GM21390 (cell line): ENCODE measurements at regions not wholly inside any gene's neighbourhood (a gene's known extent, or its start where the extent isn't known, plus 50 kb on each side); places are given as distances from the start of the nearest gene placed in this dataset.
"Not testable (repeated sequence)": the region's sequence is repeated elsewhere in the genome, so short reads cannot be mapped to it uniquely, and the experiment has no call there.

Experiments used
- ATAC-seq: cut with Tn5 transposase; IDR thresholded peaks from one replicate; pipeline ENCODE4 v1.9.1; 2021; ENCODE audit not compliant: unreplicated experiment

DNA sequence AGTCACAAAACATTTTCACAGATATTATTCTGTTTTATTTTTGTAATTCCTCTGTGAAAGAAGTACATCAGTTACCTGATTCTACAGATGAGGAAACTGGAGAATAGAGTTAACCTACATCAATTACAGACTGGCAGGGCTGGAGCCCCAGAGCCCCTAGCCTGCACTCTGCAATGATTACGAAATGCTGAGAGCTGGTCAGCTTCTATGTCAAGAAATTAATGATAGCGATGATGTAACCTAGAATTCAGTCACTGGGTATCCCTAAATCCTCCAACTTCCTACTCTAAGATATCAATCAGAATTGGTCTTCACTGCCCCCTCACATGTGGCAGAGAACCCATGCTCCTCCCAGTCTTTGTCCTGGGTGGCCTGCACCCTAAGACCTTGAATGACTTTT, 273.5 kb upstream of the PLET1 start:
- ATAC-seq, result no peak

DNA sequence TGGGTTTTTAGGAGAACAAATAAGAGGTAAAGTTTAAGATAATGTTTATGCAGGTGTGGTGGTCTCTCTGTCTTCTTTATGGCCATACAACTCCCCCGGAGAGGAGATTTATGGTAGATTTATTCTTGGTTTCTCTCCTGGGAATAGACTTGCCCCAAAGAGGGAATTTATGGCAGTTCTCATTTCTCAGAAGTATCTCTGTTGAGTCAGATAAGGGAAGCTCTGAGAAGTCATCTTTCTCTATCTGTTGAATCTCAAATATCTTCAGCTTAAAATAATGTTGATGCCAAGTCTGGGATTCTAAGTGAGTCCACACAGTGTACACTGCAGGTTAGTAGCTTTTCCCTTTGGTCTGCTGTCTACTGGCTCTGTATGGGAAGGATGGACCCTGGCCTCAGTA, 276.4 kb upstream of the PLET1 start:
- ATAC-seq, result no peak

DNA sequence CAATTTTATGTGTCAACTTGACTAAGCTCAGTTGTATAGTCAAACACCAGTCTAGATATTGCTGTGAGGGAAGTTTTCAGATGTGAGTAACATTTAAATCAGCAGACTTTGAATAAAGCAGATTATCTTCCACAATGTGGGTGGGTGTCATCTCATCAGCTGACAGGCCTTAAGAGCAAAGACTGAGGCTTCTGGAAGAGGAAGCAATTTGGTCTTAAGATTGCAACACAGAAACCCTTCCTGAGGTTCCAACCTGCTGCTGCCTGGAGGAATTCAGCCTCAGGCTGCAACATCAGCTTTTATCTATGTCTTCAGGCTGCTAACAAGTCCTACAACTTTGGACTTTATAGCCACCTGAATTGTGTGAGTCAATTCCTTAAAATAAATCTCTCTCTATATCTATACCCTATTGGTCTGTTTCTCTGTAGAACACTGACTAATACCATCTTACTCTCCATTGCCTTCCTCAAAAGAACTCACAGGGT, 277.2 kb upstream of the PLET1 start:
- ATAC-seq, result no peak

DNA sequence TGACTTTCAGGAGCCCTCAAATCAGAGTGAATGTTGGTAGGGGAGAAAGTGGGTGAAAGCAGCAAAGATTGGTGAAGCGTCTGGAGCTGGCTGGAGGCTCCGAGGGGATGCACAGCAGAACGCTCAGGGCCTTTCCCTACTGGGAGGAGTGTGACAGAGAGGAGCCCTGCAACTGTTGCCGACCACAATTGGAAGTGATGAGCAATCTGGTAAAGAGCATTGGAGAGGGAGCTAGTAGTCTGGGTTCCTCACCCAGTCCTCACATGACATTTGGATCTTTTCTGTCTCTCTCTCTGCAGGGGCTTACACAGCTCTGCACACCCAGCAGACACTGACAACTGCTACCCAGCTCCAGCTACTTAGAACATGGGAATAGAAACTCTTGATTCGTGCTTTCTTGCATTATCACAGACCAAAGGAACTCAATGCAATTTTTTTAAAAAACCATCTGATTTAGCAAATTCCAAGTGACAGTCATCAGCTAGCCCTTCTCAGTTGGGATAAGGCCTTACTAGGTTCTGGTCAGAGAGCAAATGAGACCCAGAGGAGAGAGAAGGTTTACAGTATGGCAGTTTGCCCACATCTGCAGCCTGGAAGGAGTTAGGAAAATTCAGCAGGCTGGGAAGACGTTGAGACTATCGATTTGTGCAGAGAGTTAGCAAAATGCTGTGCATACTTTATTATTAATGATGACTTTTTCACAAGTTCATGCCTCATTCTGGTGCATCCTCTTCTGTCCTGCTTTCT, 278.0 kb upstream of the PLET1 start:
- no peak for ATAC-seq

DNA sequence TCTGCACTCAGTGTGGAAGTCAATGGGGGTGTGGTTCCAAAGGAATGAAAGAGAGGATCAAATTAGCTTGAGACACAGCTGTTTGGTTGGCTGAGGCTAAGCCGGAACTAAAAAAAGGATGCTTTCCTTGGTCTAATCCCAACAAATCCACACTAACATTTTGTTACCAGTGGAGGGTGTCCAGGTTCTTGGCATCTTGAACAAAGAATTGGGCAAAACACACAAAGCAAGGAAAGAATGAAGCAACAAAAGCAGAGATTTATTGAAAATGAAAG, 278.6 kb upstream of the PLET1 start:
- not testable (repeated sequence) for ATAC-seq

DNA sequence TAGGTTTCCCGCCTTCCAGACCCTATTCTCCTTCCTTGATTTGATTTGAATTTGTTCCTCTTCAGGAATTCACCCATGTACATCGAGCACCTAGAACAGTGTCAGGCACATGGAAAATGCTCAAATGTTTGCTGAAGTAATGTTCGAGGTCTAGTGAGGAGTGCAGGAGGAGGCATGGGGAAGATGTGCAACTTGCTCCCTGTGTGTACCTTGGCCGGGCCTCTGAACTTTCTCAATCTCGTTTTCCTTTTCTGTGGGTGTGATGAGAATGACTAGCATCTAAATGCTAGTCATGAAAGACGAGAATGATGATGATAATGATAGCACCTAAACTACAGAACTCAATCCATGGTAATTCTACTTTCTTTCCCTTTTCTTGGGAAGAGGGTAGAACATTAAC, 279.1 kb upstream of the PLET1 start:
- ATAC-seq, result no peak

DNA sequence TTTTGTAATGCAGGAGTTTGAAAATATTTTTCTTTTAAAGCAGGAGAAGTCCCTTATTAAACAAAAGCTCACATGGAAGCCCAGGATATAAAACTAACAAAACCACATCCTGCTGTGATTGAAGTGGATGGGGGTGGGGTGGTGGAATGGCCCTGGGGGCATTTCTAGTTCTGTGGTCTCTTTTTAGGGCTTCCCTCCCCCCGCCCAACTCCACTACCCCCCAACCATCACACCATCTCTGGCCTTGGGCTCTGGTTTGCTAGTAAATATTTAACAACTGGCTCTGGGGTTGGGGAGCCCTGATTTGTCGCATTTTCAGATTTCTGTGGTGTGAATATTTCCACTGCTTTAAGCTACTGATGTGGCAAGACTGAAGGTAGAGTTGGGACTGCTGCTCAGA, 279.6 kb upstream of the PLET1 start:
- no peak for ATAC-seq

DNA sequence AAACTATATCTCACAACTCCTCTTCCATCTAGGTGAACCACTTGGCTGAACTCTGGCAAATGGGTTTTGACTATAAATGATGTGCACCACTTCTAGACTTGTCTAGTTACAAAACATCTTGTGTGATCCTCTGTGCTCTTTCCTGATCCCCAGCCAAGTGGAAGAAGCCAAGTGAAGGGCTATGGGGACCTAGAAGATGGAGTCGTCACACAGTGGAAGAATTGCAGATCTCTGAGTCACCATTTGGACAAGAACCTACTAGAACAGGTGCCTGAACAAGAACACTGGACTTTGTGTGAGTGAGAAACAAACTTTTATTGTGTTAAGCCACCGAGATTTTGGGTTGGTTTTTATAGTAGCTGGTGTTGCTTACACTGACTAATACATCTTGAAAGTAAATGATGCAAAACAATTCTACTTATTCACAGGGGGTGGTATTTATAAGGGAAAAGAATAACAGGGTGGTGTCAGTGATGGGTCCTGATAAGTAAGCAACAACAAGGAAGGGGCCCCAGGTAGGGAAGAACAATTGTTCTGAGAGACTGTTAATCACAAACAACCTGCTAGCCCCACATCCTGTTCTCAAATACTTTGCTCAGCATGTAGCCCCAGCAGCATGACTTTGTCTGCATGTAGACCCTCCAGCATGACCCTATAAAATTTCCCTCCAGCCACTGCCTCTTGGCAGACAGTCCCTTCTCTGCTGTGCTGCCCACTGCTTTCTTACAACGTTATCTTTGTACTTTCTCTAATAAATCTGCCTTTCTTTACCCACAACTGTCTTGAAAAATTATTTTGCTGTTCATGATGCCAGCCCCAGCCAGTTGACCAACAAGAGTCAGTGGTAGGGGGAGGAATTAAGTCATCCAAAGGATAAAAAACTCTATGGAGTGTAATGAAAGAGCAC, 280.7 kb upstream of the PLET1 start:
- no peak for ATAC-seq

DNA sequence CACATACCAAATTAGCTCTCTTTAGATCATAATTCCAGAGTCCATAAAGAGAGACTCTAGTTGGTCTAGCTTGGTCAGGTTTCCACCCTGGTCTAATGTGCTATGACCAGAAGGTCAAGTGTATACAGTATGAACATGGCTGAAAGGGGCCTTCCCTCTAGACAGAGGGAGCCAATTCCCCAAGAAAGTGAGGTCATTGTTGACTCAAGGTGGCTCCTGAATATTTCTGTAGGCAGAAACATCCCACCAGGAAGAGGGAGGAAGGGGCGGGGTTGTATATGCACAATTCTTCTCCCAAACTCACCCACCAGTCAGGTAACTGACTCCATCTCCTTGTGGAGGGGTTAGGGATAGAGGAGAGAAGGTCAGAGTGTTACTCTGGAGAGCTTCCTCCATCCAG, 281.8 kb upstream of the PLET1 start:
- no peak for ATAC-seq

DNA sequence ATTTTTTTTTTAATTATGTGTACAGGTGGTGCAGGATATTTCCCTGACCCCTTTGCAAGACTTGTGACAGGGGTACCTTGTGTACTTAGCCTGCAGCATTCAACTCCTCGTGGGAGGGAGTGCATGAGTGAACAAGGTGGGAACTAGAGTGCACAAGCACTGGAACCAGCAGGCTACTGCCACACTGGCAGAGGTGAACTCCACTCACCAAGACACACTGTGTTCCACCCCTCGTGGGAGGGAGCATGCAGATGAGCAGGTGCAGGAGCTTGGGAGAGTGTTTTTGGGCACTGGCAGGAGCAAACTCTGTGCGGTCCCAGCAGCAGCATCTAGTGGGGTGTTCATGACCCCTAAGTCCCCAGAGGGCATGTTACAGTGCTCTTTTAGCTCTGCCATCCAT, 282.7 kb upstream of the PLET1 start:
- no peak for ATAC-seq

DNA sequence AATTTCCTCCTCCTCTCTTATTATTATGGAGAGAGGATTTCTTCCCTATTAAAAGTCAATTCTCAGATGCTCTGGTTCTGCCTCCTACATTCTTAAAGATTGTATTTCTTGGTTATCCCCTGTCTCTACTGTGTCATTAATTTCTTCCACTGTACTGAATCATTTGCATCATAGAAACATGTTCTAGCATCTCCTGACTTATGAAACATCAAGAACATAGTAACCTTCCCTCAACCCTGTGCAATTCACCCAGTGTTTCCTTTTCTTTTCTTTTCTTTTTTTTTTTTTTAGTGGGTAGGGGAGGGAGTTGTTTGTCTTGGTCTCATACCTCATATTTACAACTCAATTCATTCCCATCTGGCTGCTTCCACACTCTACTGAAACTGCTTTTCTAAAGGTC, 288.0 kb upstream of the PLET1 start:
- no peak for ATAC-seq

DNA sequence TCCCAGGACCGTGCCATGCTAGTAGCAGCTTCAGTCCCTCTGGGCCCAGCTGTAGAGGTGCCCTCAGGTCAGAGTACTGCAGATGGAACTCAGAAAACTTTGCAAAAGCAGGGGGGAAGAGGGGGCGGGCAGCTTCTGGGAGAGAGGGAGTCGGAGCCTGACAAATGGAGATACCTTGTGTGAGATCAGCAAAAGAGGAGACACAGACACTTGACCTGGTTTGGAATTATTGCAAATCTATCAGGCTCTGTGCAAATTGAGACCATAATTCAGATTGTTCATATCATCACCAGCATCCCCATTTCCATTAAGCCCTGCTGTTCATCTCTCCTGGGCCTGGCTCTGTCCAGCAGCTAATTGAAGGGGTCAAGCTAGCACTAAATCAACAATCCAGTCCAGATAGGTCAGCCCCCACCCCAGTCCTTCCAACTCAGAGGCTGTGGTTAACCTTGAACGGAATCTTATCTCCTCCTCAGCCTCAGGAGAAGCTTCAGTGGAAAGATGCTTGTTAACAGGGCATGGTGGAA, 292.6 kb upstream of the PLET1 start:
- ATAC-seq, result no peak

DNA sequence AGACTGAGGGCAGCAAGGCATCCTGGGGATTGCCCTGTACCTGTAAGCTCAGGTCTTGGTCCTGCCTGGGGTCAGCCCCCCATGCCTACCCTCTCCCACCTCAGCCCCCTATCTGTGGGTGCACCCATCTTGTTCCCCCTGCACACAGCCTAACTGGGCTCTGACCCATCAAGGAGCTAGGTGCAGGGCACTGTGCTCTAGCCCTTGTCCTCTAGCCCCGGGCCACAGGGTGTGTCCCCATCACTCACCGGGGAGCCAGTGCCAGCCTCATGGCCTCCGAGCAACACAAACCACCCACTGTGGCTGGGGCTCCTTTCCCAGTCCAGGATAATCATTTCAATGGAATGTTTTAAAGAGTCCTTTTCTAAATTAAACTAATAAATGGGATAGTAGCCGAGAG, 293.9 kb upstream of the PLET1 start:
- ATAC-seq, result no peak

DNA sequence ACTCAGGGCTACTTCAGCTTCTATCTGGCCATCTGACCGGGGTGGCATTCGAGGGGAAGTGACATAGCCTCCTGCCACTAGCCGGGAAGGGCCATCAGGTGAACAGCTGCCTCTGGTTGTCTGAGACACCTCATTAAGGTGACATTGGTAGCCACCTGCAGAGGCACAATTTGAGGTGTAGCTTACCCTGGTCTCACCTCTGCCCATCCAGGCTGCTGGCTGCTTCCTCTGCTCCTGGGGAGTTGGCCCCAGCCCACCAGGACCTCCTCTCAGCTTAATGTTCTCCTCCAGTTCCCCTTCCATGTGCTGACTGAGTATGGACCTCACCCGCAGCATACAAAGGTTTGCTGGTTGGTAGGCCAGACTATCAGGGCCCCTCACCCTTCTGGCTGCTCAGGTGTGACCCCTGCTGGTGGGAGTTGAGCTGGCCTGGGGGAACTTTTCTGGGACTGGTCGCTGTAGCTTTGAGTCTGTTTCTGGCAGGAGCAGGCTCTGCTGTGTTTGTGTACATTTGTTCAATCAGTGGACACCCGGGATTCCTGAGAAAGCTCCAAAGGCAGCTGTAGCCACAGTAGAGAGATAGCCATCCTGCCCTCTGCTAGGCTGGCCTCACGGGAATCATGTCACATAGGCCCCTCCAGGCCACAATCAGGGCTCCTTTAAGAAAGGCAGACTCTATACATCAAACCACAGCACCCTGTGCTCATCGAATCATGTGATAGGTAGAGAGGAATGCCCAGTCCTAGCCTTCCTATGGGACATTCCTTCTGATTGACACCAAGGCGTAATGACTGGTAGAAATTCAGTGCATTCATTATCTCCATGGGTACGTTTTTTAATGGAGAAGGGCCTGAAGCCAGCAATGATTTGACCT, 295.1 kb upstream of the PLET1 start:
- no peak for ATAC-seq

DNA sequence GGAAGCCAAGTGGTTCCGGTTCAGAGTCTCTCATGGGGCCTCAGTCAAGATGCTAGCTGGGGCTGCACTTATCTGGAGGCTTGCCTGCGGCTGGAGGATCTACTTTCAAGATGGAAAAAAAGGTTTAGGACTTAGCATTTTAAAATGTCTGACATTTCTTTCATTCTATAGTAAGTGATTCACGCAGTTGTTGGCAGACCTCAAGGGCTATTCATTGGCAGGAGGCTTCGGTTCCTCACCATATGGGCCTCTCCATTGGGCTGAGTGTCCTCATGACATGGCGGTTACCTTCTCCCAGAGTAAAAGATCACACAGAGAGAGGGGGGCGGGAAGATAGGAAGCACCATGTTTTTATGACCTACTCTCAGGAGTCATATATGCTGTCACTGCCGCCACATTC, 298.0 kb upstream of the PLET1 start:
- no peak for ATAC-seq

DNA sequence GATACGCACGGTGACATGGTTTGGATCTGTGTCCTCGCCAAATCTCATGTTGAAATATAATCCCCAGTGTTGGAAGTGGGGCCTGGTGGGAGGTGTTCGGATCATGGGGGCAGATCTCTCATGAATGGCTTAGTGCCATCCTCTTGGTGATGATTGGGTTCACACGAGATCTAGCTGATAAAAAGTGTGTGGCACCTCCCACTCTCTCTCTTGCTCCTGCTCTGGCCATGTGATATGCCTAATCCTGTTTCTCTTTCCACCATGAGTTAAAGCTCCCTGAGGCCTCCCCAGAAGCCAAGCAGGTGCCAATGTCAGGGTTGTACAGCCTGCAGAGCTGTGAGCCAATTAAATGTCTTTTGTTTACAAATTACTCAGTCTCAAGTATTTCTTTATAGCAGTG, 303.1 kb upstream of the PLET1 start:
- ATAC-seq, result no peak

DNA sequence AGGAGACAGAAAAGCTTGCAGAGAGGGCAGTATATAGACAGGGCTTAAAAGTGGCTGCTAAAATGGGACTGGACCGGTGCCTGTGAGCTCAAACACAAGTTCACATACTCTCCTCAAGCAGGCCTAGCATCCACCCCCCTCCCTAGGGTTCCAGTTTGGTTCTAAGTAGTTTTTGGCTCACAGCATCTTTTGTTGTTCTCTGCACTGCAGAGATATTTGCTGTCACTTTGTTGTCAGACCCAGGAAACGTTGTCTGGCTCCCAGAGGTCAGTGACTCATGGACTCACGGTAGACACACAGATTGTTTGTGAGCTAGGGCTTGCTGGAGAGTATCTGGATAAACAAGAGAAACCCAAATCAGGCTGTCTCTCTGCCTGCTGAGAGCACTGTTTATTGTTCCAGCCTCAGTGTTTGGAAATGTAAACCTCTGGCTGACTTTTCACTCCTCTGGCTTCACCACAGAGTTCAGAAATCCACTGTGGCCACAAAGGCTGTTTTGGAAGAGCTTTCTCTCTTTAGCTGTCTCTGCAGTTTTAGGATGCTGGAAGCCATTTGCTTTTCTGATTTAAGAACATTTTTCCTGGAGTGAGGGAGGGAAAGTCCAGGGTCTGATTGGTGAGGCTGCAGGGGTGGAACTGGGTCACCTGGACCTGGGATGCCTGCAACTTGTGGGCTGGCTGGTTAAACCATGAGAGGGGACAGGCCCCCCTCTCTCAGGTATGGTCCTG, 303.7 kb upstream of the PLET1 start:
- ATAC-seq, result no peak

DNA sequence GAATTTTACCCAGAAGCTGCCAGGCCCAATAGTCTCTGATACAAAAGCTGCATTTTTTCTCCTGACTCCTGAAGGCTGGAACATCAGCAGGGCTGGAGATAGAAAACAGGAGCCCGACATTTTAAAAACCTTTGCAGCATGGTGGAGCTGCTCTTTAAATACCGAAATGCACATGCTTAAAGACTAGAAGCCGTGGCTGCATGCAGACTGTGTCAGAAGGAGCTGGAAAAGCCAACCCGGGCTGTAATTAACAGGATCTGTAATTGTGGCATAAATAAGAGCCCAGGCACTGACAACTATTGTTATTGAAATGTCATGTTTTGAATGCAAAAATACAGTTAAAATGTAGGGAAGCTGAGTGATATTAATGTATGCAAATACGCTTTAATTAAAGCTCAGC, 304.9 kb upstream of the PLET1 start:
- ATAC-seq, result no peak

DNA sequence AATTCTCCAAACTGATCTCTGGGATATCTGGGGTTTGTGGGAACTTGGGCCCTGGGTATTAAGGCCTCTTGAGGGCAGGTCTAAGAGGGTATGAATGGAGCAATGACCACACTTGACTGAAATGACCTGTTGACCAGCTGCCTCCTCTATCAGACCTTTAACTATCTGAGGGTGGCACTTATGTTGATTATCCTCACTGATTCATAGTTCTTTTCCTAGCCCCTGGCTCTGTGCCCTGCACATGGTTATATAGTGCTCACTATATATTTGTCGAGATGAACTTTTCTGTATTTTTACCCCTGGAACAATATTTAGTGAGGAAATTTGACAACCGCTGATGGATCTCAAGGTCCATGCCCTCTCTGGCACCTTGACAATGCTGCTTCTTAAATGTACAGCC, 305.5 kb upstream of the PLET1 start:
- no peak for ATAC-seq

DNA sequence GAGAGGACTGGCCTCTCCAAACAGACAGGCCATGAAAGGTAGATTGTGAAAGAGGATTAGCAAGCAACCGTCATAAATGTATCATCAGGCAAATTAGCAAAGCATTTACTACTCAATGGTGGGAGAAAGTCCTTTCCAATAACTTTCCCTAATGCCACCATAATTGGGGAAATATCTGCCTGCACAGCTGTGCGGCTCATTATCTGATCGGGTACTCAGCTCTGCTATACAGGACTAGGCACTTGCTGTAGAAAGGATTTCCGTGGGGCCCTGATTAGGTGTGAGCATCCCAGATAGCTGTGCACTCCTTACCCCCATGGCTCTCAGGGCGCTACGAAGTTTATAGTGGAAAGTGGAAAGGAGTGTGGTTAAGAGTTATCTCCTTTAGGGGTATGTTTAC, 309.7 kb upstream of the PLET1 start:
- no peak for ATAC-seq

DNA sequence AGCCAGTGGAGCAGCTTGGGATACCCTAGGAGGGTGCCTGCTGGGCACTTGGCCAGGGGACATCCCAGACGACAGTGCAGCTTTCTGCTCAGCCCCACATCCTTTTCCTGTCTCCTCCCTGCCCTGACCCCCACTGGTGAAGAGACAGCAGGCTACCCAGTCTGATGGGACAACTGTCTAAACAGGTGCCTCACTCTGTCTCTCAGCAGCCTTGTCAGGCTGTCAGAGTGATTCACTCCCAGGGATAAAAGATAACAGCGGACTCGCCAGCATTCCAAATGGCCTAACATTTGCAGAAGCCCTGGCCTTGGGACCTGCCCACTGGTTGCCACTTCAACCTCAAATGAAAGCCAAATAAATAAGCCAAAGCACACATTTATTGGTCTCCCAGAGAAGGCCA, 318.6 kb upstream of the PLET1 start:
- ATAC-seq, result no peak
